Mesodermal cell (in vitro differentiated cells): ENCODE measurements at regions not wholly inside any gene's neighbourhood (a gene's known extent, or its start where the extent isn't known, plus 50 kb on each side); places are given as distances from the start of the nearest gene placed in this dataset.

ENCODE experiments used
- H3K27ac ChIP-seq: 2 replicates; pipeline ENCODE4 v1.7.0; 2013; ENCODE audit warnings: mild to moderate bottlenecking, low read depth, low read length, moderate library complexity; ENCODE audit not compliant: severe bottlenecking
- H3K36me3 ChIP-seq: 2 replicates; pipeline ENCODE4 v1.7.1; 2013; ENCODE audit warnings: mild to moderate bottlenecking, low read length, moderate library complexity; ENCODE audit not compliant: control insufficient read depth, insufficient read depth
- H3K4me1 ChIP-seq: one replicate; pipeline ENCODE4 v1.7.1; 2013; ENCODE audit warnings: mild to moderate bottlenecking, low read length; ENCODE audit not compliant: insufficient read depth, control insufficient read depth, poor library complexity, severe bottlenecking
- H3K4me3 ChIP-seq: 2 replicates; pipeline ENCODE4 v1.7.0; 2013; ENCODE audit warnings: low read length, control low read depth, mild to moderate bottlenecking; ENCODE audit not compliant: insufficient read depth, poor library complexity, severe bottlenecking; ENCODE audit errors: extremely low read depth
- H3K9me3 ChIP-seq: 2 replicates; pipeline ENCODE4 v1.7.1; 2013; ENCODE audit warnings: mild to moderate bottlenecking, low read length, moderate library complexity; ENCODE audit not compliant: control insufficient read depth
- WGBS, 2 experiments: methylation state at CpG; one replicate each; pipeline ENCODE4 v1.1.5; 2013; ENCODE audit warnings: missing lambda C conversion rate in 2 of 2; ENCODE audit not compliant: insufficient coverage in 2 of 2; 5-methylcytosine and 5-hydroxymethylcytosine counted together

GRCh38 chr7:67422601-67423000, 426.0 kb downstream of the TYW1 start:
- WGBS, 2 experiments = 87 to 96% methylated on average over 4 to 7 of the region's 7 CpGs

GRCh38 chr7:67423065-67423464, 426.4 kb downstream of the TYW1 start:
- Histone ChIP-seq H3K4me1 (no peaks in the 10 kb centered on the region), H3K27ac (no peak overlapping the region), H3K9me3 (no peaks in the 10 kb centered on the region), H3K36me3 (no peaks in the 10 kb centered on the region), H3K4me3 (no peak overlapping the region)
- WGBS, 2 experiments = 72 to 80% methylated on average over 8 of the region's 9 CpGs

More at GRCh38 chr7:67422601-67423000, 426.0 kb downstream of the TYW1 start:
- Histone ChIP-seq H3K36me3 (no peaks in the 10 kb centered on the region), H3K4me3 (no peak overlapping the region), H3K9me3 (no peaks in the 10 kb centered on the region), H3K4me1 (no peaks in the 10 kb centered on the region), H3K27ac (no peak overlapping the region)

GRCh38 chr7:67426654-67427053, 430.0 kb downstream of the TYW1 start:
- Histone ChIP-seq H3K27ac (no peak overlapping the region), H3K9me3 (no peaks in the 10 kb centered on the region), H3K4me1 (no peaks in the 10 kb centered on the region), H3K36me3 (no peaks in the 10 kb centered on the region), H3K4me3 (no peak overlapping the region)
- no CpG with 5 or more reads among the region's 3 CpGs for WGBS, 2 experiments

- H3K36me3 ChIP-seq = no peaks in the 10 kb centered on the region
- 86 to 95% methylated on average over 3 of the region's 4 CpGs for WGBS, 2 experiments
- H3K4me3 ChIP-seq = no peak overlapping the region
- no peaks in the 10 kb centered on the region for H3K4me1 ChIP-seq
- no peak overlapping the region for H3K27ac ChIP-seq
- peaks cover 9% of the 10 kb centered on the region for H3K9me3 ChIP-seq
Observed at GRCh38 chr7:67429735-67430134, 433.1 kb downstream of the TYW1 start.

GRCh38 chr7:67432536-67433234, 436.1 kb downstream of the TYW1 start:
- WGBS, 2 experiments = 88 to 94% methylated on average over 6 to 7 of the region's 10 CpGs
- H3K4me1 ChIP-seq = no peaks in the 10 kb centered on the region
- H3K27ac ChIP-seq = no peak overlapping the region
- H3K36me3 ChIP-seq = no peaks in the 10 kb centered on the region
- H3K4me3 ChIP-seq = no peak overlapping the region
- H3K9me3 ChIP-seq = peaks cover 9% of the 10 kb centered on the region

GRCh38 chr7:67435894-67436535, 439.4 kb downstream of the TYW1 start:
- 89 to 100% methylated on average over 4 to 5 of the region's 9 CpGs for WGBS, 2 experiments
- Histone ChIP-seq H3K27ac (no peak overlapping the region), H3K9me3 (peaks cover 9% of the 10 kb centered on the region), H3K4me3 (no peak overlapping the region), H3K4me1 (no peaks in the 10 kb centered on the region), H3K36me3 (no peaks in the 10 kb centered on the region)

GRCh38 chr7:67438198-67438882, 441.7 kb downstream of the TYW1 start:
- no peaks in the 10 kb centered on the region for H3K36me3 ChIP-seq
- peaks cover 6% of the 10 kb centered on the region for H3K9me3 ChIP-seq
- H3K27ac ChIP-seq = no peak overlapping the region
- WGBS, 2 experiments = 68 to 87% methylated on average over 2 to 3 of the region's 7 CpGs
- H3K4me1 ChIP-seq = no peaks in the 10 kb centered on the region
- no peak overlapping the region for H3K4me3 ChIP-seq

- no peaks in the 10 kb centered on the region for H3K36me3 ChIP-seq
- 82 to 83% methylated on average over 9 to 10 of the region's 13 CpGs for WGBS, 2 experiments
- no peaks in the 10 kb centered on the region for H3K9me3 ChIP-seq
- H3K4me3 ChIP-seq = no peak overlapping the region
- H3K27ac ChIP-seq = no peak overlapping the region
- H3K4me1 ChIP-seq = no peaks in the 10 kb centered on the region
Observed at GRCh38 chr7:67438913-67439505, 442.4 kb downstream of the TYW1 start.

GRCh38 chr7:67440321-67440720, 443.7 kb downstream of the TYW1 start:
- H3K36me3 ChIP-seq = no peaks in the 10 kb centered on the region
- H3K4me1 ChIP-seq = no peaks in the 10 kb centered on the region
- no peaks in the 10 kb centered on the region for H3K9me3 ChIP-seq
- H3K4me3 ChIP-seq = no peak overlapping the region
- no peak overlapping the region for H3K27ac ChIP-seq
- 77 to 79% methylated on average over 1 of the region's 2 CpGs for WGBS, 2 experiments

- 100% methylated on average over 2 of the region's 4 CpGs; no CpG with 5 or more reads in 1 of the 2 experiments for WGBS, 2 experiments
- Histone ChIP-seq H3K4me3 (no peak overlapping the region), H3K36me3 (no peaks in the 10 kb centered on the region), H3K9me3 (no peaks in the 10 kb centered on the region), H3K27ac (no peak overlapping the region), H3K4me1 (peaks cover 3% of the 10 kb centered on the region)
Observed at GRCh38 chr7:67445728-67446127, 449.1 kb downstream of the TYW1 start.
